ENCODE measurements at regions not wholly inside any gene's neighbourhood (a gene's known extent, or its start where the extent isn't known, plus 50 kb on each side); places are given as distances from the start of the nearest gene placed in this dataset.

GRCh38 chr3:23665741-23666140, 140.0 kb upstream of the UBE2E1 start:
- no peak for TF ChIP-seq FOXP2 (optimal IDR thresholded peaks at IDR 0.05; ENCODE audit: borderline replicate concordance, extremely low read depth, extremely low read length, insufficient read depth)
- TF ChIP-seq POLR2AphosphoS5 (IDR thresholded peaks at IDR 0.05; ENCODE audit: low read depth, low read length), result no peak
- TF ChIP-seq, protein P1, sequence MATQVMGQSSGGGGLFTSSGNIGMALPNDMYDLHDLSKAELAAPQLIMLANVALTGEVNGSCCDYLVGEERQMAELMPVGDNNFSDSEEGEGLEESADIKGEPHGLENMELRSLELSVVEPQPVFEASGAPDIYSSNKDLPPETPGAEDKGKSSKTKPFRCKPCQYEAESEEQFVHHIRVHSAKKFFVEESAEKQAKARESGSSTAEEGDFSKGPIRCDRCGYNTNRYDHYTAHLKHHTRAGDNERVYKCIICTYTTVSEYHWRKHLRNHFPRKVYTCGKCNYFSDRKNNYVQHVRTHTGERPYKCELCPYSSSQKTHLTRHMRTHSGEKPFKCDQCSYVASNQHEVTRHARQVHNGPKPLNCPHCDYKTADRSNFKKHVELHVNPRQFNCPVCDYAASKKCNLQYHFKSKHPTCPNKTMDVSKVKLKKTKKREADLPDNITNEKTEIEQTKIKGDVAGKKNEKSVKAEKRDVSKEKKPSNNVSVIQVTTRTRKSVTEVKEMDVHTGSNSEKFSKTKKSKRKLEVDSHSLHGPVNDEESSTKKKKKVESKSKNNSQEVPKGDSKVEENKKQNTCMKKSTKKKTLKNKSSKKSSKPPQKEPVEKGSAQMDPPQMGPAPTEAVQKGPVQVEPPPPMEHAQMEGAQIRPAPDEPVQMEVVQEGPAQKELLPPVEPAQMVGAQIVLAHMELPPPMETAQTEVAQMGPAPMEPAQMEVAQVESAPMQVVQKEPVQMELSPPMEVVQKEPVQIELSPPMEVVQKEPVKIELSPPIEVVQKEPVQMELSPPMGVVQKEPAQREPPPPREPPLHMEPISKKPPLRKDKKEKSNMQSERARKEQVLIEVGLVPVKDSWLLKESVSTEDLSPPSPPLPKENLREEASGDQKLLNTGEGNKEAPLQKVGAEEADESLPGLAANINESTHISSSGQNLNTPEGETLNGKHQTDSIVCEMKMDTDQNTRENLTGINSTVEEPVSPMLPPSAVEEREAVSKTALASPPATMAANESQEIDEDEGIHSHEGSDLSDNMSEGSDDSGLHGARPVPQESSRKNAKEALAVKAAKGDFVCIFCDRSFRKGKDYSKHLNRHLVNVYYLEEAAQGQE (IDR thresholded peaks at IDR 0.05; ENCODE audit: insufficient read depth in 1 of 2, low read depth in 2 of 2, low read length in 2 of 2), result no peak
- no peak for TF ChIP-seq SIN3A (IDR thresholded peaks at IDR 0.05; ENCODE audit: borderline replicate concordance, insufficient read depth, low read length)

DNA sequence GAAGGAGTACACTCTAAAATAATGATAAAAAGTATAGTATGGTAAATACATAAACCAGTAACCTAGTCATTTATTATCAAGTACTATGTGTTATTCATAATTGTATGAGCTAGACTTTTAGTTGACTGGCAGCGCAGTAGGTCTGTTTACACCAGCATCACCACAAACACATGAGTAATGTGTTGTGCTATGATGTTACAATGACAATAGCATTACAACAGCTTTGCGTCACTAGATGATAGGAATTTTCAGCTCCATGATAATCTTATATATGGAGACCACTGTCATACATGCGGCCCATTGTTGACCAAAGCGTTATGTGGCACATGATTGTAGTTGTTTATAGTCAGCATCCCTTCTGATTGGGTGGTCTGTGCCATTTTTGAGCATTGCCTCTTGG, 138.9 kb upstream of the UBE2E1 start:
- TF ChIP-seq FOXP2 (optimal IDR thresholded peaks at IDR 0.05; ENCODE audit: borderline replicate concordance, extremely low read depth, extremely low read length, insufficient read depth) (no peak), POLR2AphosphoS5 (IDR thresholded peaks at IDR 0.05; ENCODE audit: low read depth, low read length) (no peak), TAF1 (IDR thresholded peaks at IDR 0.05; ENCODE audit: borderline replicate concordance, insufficient read depth, low read length) (no peak), SIN3A (IDR thresholded peaks at IDR 0.05; ENCODE audit: borderline replicate concordance, insufficient read depth, low read length) (no peak)
- TF ChIP-seq, protein P1 (IDR thresholded peaks at IDR 0.05; ENCODE audit: insufficient read depth in 1 of 2, low read depth in 2 of 2, low read length in 2 of 2), result no peak

DNA sequence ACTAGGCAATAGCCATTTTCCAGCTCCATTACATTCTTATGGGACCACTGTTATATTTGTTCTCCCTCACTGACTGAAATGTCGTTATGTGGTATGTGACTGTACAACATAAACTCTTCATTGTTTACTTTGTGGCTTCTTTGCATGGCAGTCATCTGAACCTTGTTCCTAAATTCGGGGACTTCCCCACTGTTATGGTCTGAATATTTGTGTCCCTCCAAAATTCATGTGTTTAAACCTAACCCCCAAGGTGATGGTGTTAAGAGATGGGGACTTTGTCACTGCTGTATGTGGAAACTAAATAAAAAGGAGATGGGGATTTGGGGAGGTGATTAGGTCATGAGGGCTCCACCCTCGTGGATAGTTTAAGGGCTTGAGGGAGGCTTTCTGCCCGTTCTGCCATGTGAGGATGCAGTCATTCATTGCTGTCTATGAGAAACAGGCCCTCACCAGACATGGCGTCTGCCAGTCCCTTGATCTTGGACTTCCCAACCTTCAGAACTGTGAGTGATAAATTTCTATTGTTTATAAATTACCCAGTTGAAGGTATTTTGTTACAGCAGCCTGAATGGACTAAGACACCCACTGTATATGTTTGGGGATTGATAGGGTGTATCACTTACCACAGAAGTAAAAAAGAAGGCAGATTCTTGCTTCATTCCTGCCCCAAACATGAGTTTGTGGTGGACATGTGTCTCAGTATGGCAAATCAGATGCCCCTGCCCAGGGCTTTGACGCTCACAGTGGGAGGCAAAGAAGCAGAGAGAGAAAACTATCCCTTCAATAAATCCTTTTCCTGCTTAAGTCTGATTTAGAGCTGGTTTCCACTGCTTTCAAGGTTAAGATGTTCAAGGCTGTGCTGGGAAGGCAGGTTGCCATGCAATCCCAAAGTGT, 138.0 kb upstream of the UBE2E1 start:
- TF ChIP-seq FOXP2 (optimal IDR thresholded peaks at IDR 0.05; ENCODE audit: borderline replicate concordance, extremely low read depth, extremely low read length, insufficient read depth), result no peak
- TF ChIP-seq, protein P1 (IDR thresholded peaks at IDR 0.05; ENCODE audit: insufficient read depth in 1 of 2, low read depth in 2 of 2, low read length in 2 of 2), result no peak
- no peak for TF ChIP-seq SIN3A (IDR thresholded peaks at IDR 0.05; ENCODE audit: borderline replicate concordance, insufficient read depth, low read length)
- no peak for TF ChIP-seq TAF1 (IDR thresholded peaks at IDR 0.05; ENCODE audit: borderline replicate concordance, insufficient read depth, low read length)
- no peak for TF ChIP-seq POLR2AphosphoS5 (IDR thresholded peaks at IDR 0.05; ENCODE audit: low read depth, low read length)

- TF ChIP-seq SIN3A (IDR thresholded peaks at IDR 0.05; ENCODE audit: borderline replicate concordance, insufficient read depth, low read length) (no peak), TAF1 (IDR thresholded peaks at IDR 0.05; ENCODE audit: borderline replicate concordance, insufficient read depth, low read length) (no peak), FOXP2 (optimal IDR thresholded peaks at IDR 0.05; ENCODE audit: borderline replicate concordance, extremely low read depth, extremely low read length, insufficient read depth) (no peak), POLR2AphosphoS5 (IDR thresholded peaks at IDR 0.05; ENCODE audit: low read depth, low read length) (no peak)
- TF ChIP-seq, protein P1 (IDR thresholded peaks at IDR 0.05; ENCODE audit: insufficient read depth in 1 of 2, low read depth in 2 of 2, low read length in 2 of 2), result no peak
Observed at GRCh38 chr3:23668430-23668904, 137.3 kb upstream of the UBE2E1 start.

All from PFSK-1 (cell line).